ENCODE measurements at regions not wholly inside any gene's neighbourhood (a gene's known extent, or its start where the extent isn't known, plus 50 kb on each side); places are given as distances from the start of the nearest gene placed in this dataset.

DNA sequence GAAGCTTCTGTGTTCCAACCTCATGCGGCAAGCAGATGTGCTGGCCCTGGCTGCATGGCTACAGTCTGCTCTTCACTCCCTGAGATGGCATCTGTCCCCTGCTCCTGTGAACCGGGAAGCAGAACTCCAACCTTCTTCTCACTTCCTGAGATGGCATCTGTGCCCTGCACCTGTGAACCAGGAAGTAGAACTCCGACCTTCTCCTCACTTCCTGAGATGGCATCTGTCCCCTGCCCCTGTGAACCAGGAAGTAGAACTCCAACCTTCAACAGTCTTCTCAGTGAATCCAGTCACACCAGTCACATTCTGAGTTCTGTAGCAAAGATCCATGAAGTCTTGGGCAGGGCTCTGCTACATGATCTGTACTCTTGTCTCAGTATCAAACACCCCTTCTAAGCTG is 887.2 kb upstream of the KLHL29 start:
- no peak for DNase-seq (ENCODE audit: low spot score)
- TF ChIP-seq, protein P1, sequence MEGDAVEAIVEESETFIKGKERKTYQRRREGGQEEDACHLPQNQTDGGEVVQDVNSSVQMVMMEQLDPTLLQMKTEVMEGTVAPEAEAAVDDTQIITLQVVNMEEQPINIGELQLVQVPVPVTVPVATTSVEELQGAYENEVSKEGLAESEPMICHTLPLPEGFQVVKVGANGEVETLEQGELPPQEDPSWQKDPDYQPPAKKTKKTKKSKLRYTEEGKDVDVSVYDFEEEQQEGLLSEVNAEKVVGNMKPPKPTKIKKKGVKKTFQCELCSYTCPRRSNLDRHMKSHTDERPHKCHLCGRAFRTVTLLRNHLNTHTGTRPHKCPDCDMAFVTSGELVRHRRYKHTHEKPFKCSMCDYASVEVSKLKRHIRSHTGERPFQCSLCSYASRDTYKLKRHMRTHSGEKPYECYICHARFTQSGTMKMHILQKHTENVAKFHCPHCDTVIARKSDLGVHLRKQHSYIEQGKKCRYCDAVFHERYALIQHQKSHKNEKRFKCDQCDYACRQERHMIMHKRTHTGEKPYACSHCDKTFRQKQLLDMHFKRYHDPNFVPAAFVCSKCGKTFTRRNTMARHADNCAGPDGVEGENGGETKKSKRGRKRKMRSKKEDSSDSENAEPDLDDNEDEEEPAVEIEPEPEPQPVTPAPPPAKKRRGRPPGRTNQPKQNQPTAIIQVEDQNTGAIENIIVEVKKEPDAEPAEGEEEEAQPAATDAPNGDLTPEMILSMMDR (IDR thresholded peaks at IDR 0.05): no peak
- no peak for ATAC-seq (ENCODE audit: low FRiP score)

DNA sequence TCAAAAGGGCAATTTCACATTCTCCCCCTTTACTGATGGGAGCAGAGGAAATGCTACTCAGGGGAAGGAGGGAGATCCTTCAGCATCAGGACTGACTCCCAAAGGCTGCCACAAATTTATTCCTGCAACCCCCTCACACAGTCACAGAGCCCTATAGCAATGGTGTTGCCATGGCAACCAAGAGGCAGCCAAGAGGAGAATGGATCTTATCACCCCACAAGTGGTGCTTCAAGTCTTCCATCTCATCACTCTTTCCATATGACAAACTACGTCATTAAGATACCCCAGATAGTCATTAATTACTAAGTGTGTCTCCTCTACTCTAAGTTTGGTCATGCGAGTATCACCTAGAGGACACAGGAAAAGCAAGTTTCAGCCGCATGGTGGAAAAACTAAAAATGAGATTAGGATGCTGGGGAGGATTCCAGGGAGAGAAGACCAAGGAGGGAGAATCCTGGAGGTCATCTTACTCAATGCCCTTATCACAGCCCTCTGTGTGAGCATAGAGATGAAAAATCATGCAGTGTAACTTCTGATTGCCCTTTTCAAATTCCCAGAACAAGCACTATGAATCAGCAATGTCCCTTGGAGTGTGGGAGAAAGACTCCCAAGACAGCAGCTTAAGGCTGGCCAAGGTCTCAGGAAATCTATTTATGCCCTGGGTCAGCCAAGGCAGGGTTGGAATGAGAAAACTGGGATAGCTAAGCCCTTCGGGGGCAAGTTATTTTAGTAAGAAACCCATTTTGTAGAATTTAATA is 885.7 kb upstream of the KLHL29 start:
- TF ChIP-seq, protein P1 (IDR thresholded peaks at IDR 0.05): no peak
- DNase-seq (ENCODE audit: low spot score): no peak
- peak; percentile 73 for ATAC-seq (ENCODE audit: low FRiP score)

DNA sequence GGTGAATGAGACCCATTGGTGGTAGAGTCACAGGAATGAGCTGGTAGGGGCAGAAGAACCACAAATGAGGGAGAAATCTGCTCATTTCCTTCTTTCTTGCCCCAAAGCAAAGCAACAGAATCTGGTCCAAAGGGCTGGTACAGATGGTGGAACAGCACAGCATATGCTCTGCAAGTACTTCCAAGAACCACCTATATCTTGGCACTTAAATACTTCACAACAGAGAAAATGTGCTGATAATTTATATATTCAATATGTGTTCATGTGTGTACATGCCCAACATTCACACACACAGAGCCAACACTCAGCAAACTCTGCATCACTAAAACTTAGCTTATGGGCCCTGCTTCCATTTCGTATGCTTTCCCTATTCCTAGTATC is 884.4 kb upstream of the KLHL29 start:
- TF ChIP-seq, protein P1 (IDR thresholded peaks at IDR 0.05): no peak
- ATAC-seq (ENCODE audit: low FRiP score): no peak
- no peak for DNase-seq (ENCODE audit: low spot score)

DNA sequence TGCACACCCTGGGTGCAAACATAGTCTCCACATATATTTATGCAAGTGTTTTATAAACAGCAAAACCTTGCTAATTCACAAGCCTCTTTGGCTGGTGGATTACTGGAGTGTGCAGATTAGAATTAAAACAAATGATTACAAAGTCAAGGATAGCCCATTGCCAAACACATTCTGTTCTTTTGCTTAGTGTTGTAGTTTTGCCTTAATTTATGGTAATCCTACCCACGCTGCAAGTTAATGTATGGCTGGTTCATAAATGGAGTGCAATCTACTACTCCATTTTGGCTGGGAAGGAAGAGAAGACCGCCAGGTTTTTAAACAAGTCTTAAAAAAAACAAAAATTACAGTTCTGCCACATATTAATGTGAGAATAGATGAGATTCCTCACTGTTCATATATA is 883.1 kb upstream of the KLHL29 start:
- TF ChIP-seq, protein P1 (IDR thresholded peaks at IDR 0.05): no peak
- ATAC-seq (ENCODE audit: low FRiP score) (no peak), DNase-seq (ENCODE audit: low spot score) (no peak)

DNA sequence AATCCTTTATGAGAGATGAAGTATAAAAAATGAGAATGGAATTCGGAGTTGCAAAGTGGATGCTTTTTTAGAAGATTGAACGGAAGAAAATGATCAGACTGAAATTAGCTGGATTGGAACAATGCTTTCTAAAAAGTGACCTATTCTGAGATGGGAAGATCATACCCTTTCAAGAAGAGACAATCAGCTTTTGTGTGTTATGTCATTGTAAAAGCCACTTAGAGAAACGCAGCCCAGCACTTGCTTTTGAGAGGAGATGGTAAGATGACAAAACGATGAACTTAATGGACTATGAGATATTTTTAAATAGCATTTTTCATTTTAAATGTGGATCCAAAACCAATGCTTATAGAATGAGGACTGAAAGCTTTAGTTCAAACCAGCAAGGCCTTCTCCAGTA is 871.4 kb upstream of the KLHL29 start:
- TF ChIP-seq, protein P1 (IDR thresholded peaks at IDR 0.05): no peak
- DNase-seq (ENCODE audit: low spot score) (no peak), ATAC-seq (ENCODE audit: low FRiP score) (no peak)

DNA sequence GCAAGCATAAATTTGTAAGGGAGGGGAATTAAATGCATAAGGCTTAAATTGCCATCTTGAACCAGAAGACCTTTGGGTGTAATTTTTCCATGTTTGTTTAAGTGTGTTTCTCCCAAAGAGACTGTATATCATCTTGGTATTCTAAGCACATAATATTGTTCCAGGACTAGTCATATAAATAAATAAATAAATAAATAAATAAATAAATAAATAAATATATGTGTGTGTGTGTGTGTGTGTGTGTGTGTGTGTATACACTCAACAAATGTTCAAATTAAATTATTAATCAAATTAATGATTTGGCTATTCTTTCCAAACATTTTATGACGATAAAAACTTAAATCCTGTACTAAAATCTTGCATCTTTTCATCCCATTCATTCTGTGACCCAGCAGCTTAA is 867.8 kb upstream of the KLHL29 start:
- TF ChIP-seq, protein P1 (IDR thresholded peaks at IDR 0.05): no peak
- ATAC-seq (ENCODE audit: low FRiP score) (no peak), DNase-seq (ENCODE audit: low spot score) (no peak)

DNA sequence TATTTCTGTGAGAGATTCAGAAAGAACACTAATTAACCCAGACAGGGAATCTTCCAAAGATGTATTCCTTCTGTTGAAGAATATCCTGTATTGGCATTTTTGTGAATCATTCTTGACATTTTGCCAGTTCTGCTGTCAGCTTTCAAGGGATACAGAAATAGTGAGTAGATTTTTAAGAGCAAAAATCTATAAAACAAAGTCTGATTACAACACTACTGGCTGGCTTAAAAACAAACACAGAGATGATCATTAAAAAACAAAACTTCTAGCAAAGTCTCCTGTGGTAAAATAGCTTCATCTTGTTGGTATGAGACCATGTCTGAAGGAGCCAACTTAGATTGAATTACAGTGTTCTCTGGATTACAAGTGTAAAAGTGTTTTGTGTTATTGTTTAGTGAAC is 866.3 kb upstream of the KLHL29 start:
- TF ChIP-seq, protein P1 (IDR thresholded peaks at IDR 0.05): no peak
- ATAC-seq (ENCODE audit: low FRiP score): no peak
- DNase-seq (ENCODE audit: low spot score): no peak

Measured in omental fat pad (tissue), 3 donors.